ENCODE measurements at regions not wholly inside any gene's neighbourhood (a gene's known extent, or its start where the extent isn't known, plus 50 kb on each side); places are given as distances from the start of the nearest gene placed in this dataset.

DNA sequence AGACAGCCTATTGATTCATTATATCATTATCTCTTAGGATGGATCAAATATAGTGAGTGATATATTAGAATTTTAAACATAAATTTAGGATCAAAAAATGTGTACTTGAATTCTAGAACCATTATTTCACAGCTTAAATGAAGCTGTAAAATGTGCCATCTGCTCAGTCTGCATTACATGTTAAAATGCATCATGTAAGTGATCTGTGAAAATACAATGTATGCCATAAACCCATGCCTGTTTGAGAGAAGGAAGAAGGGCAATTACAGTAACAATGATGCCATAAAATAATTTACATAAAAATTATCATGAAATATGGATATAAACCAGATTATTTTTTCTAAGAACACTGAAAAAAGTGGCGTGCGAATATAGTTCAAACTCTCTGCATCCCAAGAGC is 1066.0 kb upstream of the ADGRL4 start:
- no peak for DNase-seq

DNA sequence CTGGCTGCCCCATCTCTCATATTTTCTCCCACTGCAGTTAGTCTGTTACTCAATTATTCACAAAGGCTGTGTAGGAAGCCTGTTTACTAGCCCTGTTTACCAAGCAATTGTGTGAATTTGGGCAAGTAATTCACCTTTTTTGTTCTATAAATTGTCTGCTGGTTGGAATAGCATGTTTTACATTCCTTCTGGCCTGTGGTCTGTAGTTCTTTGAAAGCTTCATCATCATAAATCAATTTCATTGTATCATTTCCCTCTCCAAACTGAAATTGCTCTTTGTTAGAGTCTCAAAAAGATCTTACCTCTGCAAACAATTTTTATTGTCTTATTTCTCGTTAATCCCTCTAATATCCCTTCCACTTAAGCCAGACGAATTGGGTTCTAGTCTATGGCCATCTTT is 1059.5 kb upstream of the ADGRL4 start:
- no peak for DNase-seq

DNA sequence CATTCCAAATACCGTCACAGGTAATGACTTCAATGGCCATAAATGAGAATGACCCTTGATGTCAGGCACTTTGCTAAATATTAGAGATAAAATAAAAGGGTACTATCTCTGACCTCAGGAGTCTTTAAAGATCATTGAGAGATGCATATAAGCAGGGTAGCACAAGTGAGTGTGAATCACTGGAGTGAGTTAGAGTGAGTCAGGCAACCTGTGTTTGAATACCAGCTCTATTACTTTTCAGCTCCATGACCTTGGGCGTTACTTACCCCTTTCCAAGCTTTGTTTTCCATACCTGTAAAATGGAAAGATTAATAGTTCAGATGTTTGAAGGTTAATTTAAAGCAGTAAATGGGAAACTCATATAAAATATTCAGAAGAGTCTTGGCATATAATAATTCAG is 1058.0 kb upstream of the ADGRL4 start:
- DNase-seq = no peak

DNA sequence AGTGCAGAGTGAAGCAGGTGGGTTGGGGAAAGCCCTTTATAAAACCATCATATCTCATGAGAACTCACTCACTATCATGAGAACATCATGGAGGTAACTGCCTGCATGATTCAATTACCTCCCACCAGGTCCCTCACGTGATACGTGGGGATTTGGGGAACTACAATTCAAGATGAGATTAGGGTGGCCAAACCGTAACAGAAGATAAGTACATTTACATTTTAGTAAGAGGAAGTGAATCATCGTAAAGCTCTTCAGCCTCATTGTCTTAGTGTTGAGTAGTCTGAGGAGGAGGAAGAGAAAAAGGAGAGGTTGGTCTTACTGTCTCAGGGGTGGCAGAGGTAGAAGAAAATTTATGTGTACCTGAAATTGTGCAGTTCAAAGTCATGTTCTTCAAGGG is 1053.4 kb upstream of the ADGRL4 start:
- no peak for DNase-seq

DNA sequence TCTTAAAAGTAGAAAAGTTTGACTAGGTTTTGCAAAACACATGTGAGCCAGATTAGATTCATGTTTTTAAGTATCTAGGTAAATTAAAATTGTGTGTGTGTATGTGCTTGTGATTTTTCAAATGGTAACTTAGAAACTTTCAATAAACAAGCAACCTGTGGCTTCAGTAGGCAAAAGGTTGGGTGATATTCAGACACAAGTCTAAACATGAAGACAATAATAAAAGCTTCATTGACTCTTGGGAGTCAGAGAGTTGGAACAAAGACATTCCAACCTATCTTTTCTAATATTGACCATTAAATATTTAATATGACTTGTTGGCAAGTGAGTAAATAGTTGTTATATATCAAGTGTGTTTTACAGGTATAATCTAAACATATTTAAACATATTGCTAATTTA is 1049.6 kb upstream of the ADGRL4 start:
- no peak for DNase-seq

DNA sequence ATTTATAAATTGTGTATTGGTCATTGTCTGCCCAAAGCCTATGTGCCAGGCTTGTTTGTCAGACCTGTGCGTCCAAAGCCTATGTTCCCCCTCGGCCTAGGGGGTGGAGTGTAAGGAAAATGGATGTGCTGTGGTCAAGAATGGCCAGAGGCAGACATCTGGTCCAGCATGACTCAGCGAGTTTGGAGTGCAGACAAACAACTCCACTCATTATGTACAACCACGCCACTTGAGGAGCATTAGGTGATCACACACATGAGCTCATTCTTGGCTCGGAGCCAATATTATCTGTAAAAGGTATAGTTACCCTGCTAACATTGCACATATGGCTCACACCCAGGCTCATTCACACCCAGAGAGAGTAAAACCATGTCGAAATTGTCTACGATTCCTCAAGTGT is 1047.6 kb upstream of the ADGRL4 start:
- no peak for DNase-seq

DNA sequence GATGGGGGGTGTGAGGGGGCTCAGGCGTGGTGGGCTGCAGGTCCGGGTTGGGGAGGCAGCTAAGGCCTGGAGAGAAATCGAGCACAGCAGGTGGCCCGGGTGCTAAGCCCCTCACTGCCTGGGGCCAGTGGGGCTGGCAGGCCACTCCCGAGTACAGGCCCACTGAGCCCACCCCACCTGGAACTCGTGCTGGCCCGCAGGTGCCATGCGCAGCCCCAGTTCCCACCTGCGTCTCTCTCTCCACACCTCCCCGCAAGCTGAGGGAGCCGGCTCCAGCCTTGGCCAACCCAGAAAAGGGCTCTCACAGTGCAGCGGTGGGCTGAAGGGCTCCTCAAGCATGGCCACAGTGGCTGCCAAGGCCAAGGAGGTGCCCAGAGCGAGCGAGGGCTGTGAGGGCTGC is 1047.1 kb upstream of the ADGRL4 start:
- no peak for DNase-seq

DNA sequence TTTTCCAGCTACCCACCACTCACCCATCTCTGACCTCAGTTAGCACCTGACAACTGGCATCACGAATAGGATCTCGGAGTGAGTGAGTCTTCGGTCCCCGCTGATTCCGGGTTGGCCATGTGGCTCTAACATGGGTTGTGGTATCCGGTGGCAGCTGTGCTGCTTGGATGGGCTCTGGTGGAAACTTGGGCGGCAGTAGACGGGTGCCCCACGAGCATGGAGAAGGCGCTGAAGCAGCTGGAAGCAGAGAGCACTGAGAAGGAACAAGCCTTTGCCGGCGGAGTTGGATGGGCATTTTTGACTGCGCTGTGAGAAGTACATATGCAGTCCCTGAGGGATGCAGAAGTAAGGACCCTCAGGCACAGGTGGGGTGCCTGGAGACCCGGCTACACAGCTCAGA is 1044.0 kb upstream of the ADGRL4 start:
- no peak for DNase-seq

DNA sequence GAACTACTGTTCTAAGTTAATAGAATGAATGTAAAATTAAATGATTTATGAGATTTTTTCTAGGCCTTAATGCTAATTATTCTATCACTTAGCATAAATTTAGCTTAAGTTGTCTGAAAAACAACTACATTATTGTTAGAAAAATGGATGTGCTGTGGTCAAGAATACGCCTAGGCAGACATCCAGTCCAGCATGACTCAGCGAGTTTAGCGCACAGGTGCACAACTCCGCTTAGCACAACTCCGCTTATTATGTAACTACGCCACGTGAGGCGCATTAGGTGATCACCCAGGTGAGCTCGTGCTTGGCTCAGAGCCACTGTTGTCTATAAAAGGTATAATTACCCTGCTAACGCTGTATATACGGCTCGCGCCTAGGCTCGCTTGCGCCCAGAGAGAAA is 1043.6 kb upstream of the ADGRL4 start:
- DNase-seq = no peak

DNA sequence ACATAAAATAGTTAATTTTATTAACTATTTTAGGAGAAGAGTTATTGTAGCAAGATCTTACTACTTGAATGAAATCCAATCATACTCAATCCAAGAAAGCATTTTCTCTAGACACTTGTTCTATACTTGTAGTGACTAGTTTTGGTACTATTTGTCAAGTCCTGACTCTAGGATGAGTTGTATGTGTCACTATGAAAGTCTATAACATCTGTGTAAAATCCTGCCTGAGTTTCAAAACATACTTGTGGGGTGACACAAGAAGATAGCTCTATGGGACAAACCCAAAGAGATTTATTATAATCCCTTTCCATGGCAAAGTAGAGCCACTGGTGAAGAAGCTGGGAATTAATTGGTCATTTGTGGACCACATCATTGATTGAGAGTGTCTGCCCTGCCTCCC is 1042.2 kb upstream of the ADGRL4 start:
- DNase-seq = no peak

DNA sequence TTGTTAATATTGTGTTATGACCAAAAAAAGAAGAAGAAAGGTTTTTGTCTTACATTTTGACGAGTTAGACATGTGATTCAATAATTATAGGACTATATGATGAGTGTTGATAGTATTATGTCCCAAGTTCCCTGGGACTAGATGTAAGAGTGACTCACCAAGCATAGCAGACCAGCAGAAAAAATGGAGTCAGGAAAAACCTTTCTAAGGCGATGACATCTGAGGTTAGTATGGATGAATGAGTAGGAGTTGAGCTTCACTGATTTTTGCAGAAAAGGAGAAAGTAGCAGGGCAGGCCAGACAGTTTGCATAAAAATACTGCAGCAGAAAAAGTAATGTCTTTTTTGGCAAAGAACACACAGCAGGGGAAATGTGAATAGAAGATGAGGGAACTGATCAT is 1041.3 kb upstream of the ADGRL4 start:
- no peak for DNase-seq

DNA sequence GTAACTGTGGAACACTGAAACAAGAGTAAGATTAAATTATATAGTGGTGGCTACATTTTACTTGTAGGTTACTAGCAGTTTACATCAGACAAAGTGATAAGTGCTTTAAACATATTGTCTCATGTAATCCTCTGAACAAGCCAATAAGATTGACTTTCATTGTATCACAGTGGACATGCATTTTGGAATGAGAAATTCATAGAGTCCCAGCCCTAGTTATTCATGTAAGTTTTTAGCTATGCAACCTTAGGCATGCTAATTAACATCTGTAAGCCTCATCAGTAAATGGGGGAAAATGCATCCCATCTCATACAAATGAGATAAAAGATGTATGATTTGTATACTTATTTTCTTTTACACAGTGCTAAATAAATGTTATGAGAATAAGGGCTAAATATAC is 1038.1 kb upstream of the ADGRL4 start:
- no peak for DNase-seq

DNA sequence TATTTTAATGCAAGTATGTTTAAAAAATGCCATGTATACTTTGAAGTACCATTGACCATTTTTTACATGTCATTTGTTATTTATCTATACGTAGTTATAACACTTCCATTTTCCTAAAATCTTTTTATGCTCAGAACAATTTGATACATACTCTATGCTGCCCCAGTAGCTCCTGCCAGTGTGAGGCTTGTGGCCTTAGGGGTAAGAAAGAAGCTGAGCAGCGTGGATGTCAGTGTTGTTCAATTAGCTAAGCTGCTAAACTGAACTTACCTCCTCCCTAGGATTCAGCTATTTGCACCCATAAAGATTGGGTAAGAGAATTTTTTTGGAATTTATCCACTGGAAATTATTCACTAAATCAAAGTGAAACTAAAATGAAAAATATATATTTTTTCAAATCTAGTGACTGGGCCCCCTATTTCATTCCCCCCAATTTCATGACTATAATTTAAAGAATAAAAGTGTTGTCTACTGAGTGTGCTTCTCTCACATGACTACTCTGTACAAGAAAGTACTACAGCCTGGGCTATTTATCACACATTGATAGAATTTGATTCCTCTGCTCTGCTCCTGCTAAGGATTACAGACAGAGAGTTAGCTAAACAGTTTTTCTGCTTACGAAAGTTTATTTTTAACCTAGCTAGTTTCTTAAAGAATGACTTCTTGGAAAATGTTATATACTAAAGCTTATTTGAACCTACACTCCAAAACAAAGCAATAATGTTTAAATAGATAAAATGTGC is 1030.3 kb upstream of the ADGRL4 start:
- DNase-seq = no peak

DNA sequence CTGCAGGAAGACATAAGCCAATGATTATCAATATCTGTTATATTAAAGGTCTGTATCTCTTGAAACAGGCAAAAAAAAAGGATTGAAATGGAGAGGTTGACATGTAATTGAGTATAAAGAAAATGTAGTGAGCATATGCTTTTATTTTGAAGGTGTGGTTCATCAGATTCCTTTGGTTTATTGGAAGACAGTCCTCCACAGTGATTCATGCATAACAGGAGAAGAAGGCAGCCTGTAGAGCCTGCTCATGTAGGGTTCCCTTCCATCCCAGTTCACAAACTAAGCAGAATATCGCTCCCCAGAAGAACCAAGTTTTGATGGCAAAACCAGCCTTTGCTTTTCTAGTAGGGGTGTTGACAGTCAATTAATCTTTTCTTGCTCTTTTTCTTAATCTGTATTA is 1016.8 kb upstream of the ADGRL4 start:
- no peak for DNase-seq

DNA sequence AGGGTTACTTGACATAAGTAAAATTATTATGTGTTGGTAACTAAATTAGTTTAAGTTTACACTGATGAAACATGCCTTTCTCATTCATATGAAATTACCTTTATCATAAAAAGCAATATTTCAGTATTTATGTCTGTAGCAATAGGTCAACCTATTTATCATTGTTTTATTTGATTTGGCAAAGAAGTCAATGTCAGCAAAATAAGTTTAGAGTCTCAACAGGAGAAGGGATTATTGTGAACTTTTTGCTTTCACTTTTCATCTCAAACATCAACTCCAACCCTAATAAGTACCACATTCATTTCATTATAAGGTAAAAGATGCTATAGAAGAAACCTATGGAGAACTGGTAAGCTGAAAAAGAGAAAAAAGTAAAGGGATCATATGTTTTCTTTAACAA is 1015.4 kb upstream of the ADGRL4 start:
- DNase-seq = no peak

DNA sequence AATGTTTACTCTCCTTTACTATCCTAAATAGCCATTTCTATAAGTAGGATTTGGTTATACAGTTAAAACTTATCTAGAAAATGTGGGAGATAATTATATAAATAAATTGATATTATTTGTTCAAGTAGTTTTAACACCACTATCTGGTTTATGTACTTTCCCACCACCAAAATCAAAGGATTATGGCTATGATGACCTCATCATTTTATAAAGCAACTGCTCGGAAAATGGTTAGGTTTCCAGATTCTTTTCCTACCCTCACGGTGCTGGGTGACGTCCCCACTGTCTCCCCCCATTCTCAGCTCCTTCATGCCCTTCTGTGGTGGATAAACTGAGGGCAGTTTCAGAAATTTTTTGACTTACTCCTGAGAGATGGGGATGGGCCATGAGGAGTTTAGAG is 1011.8 kb upstream of the ADGRL4 start:
- DNase-seq = no peak

DNA sequence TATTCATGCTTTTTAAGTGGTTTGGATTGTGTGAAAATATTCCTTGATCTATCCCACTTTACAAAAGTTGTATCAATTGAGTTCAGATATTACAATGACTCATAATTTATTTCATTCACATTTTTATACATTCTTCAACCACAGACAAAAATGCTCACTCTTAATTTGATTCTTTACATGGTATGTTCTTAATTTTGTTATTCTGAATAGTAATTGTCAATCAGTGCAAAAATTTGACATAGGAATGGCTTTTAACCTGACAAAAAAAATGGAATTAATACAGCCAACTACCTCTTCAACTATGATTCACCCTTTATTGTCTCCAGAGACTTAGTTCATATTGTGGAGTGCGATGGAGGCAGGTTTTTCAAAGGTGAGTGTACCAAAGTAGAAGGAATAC is 1002.4 kb upstream of the ADGRL4 start:
- DNase-seq = no peak

DNA sequence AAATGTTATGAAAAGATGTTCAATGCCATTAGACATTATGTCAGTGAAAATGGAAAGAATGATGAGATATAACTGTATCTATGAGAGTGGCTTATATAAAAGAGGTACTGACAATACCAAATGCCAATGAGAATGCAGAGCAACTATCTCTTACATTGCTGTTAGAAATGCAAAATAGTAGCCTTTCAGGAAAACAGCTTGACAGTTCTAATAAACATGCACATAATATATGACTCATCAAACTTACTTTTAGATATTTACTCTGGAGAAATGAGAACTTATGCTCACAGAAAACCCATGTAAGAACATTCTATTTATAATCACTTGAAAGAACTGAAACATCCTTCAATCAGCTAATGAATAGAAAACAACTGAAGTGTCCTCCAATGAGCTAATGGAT is 996.7 kb upstream of the ADGRL4 start:
- no peak for DNase-seq

DNA sequence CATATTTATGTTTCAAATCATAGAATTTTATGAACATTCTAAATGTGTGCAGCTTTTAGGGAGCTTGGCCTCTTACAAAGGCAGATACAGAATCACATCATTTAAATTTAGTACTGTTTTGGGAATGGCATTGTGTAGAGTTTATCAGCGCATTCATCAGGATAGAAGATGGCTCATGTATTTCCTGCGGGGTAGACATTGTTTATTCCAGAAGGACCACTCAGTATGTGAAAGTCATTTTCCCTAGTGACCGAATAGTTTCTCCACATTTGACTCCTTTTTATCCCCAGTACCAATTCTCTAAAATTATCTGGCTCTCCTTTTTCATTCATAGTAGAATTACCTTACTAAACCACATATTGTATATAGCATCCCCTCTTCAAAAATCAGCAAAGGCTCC is 981.9 kb upstream of the ADGRL4 start:
- DNase-seq = no peak

DNA sequence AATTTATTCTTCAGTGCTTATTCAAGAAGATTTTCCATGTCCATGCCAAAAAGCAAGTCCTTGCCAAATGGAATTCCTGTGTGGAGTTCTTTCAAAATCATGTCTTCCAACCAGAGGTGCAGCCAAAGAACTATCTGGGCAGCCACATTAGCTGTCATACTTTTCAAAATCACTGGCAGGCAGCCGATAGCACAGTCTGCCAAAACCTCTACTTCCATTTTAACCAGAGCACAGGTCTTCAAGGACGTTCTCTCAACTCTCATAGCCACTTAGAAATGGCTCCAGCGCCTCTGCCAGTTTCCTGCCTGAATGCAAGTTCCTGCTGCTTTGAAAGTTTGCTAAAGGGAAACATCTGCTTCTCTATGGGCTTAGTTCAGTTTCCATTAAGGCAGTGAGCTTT is 975.7 kb upstream of the ADGRL4 start:
- no peak for DNase-seq

DNA sequence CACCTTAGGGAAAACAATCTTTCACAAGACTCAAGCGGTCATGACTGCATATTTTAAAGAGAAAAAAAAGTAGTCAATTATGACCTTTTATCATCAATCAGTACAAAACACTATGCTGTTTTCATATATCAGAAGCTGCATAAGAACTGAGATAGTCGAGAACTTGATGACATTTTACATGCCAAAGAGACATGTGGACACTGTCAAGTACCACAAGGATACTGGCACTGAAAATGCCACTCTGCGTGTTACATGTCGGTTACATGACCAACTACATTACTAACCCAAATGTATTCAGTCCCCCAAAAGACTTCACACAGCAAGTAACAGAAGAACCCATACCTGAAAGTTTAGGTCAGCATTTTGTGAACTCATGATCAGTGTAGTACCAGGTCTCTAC is 975.0 kb upstream of the ADGRL4 start:
- DNase-seq = no peak

DNA sequence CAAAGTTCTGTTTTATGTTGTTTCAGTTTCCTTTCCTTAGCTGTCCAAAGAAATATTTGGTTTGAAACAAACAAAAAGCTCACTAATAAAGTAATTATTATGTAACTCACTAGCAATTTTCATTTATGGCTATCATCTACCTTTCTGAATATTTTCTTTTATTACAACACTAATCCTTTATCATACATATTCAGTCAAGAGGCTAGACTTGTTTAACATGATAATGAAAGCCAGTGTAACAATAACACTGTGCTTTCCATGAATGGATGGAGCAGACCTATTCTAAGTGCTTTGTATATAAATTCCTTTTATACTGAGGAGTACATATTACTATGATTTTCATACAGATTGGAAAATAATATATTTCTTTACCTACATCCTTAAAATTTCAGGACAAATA is 972.8 kb upstream of the ADGRL4 start:
- no peak for DNase-seq

DNA sequence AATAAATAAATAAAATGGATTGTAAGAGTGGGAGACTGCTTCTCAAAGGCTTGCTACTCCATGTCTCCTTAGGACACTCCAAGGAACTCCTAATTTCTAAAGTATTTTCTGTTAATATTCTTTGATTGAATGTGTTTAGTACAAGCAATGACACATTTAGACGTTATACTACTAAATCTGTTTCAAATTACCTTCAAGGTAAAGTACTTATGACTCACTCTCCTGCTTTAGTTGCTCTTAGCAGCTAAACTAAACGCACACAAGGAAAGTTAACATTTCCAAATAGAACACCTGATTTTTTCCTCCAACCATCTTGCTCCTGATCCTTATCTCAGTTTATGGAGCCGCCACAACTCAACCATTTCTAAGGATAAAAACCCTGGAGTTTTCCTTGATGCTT is 969.8 kb upstream of the ADGRL4 start:
- no peak for DNase-seq

DNA sequence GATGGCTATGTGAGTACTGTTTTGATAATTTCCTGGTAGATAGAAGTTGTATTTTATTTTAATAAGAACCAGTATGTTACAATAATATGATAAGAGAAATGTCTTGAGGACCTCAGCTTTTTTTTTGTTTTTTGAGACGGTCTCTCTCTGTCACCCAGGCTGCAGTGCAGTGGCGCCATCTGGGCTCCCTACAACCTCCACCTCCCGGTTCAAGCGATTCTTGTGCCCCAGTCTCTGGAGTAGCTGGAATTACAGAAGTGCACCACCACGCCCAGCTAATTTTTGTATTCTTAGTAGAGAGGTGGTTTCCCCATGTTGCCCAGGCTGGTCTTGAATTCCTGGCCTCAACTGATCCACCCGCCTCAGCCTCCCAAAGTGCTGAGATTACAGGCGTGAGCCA is 968.1 kb upstream of the ADGRL4 start:
- DNase-seq = no peak

DNA sequence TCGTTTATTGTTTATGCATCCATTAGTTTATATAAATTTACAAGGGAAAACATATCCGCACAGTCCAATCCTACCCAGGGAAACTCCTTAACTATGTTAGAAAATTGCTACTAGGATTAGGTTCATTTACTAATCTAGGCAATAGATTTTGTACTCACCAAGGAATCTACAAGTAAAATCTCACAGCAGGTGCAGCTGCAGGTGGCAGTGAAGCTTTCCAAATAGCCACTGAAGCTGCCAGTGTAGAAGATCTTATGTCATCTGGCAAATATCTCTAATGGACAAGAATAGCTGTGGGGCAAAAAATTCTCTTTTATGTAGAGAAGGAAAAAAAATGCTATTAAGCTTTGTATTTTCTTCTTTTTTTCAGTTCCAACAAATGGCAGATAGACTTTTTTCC is 963.4 kb upstream of the ADGRL4 start:
- no peak for DNase-seq

DNA sequence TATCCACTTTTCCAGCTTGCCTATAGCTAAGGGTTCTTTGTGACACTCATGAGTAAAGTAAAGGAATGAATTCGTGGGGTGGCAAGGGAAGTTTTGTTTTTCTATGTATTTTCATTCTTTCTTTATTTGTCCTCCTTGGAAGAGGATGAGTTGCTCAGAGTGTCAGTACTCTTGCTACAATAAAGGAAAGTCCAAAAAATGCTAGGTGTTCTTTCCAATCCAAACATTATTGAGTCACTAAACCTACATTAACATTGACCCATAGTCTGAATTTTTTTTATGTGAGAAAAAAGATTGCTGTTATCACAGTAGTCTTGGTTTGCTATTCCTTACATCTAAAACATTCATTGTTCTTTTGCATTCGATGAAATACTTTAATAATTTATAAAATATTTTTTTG is 959.9 kb upstream of the ADGRL4 start:
- DNase-seq = no peak

All from suppressor macrophage treated with lipopolysaccharide for 4 hours (primary cell).